Astrocyte (in vitro differentiated cells and primary cell): ENCODE measurements at regions not wholly inside any gene's neighbourhood (a gene's known extent, or its start where the extent isn't known, plus 50 kb on each side); places are given as distances from the start of the nearest gene placed in this dataset.

Experiments
- DNase-seq: peaks from one replicate; pipeline ENCODE4 v3.0.0-alpha.2; 2010; ENCODE audit warnings: low read depth
- FAIRE-seq: peaks from 2 replicates; lab custom pipeline; 2011; peaks lifted over from hg19 to GRCh38; lab: Jason Lieb, UNC
- H2AFZ ChIP-seq: 2 replicates; pipeline ENCODE4 v1.6.0; 2012; ENCODE audit warnings: low read depth, low read length, inconsistent platforms
- H3K27ac ChIP-seq: 2 replicates; pipeline ENCODE4 v1.5.1; 2011; ENCODE audit warnings: low read depth, low read length, inconsistent platforms
- H3K27me3 ChIP-seq: 2 replicates; pipeline ENCODE4 v1.6.0; 2011; ENCODE audit warnings: low read length, inconsistent platforms; ENCODE audit not compliant: insufficient read depth
- H3K36me3 ChIP-seq: 2 replicates; pipeline ENCODE4 v1.5.1; 2011; ENCODE audit warnings: low read length, inconsistent platforms; ENCODE audit not compliant: insufficient read depth
- H3K4me1 ChIP-seq: 2 replicates; pipeline ENCODE4 v1.5.1; 2011; ENCODE audit warnings: low read length, inconsistent platforms; ENCODE audit not compliant: insufficient read depth
- H3K4me2 ChIP-seq: 2 replicates; pipeline ENCODE4 v1.6.0; 2012; ENCODE audit warnings: low read length, inconsistent platforms
- H3K4me3 ChIP-seq: 2 replicates; pipeline ENCODE4 v1.5.1; 2011; ENCODE audit warnings: low read depth, mild to moderate bottlenecking, low read length, inconsistent platforms; ENCODE audit not compliant: insufficient read depth
- H3K79me2 ChIP-seq: 2 replicates; pipeline ENCODE4 v1.6.0; 2012; ENCODE audit warnings: mild to moderate bottlenecking, low read length, inconsistent platforms; ENCODE audit not compliant: insufficient read depth
- H3K9ac ChIP-seq: 2 replicates; pipeline ENCODE4 v1.6.0; 2012; ENCODE audit warnings: mild to moderate bottlenecking, low read length, inconsistent platforms
- H3K9me3 ChIP-seq: 2 replicates; pipeline ENCODE4 v1.5.1; 2012; ENCODE audit warnings: low read depth, mild to moderate bottlenecking, low read length, inconsistent platforms; ENCODE audit not compliant: insufficient read depth
- H4K20me1 ChIP-seq: 2 replicates; pipeline ENCODE4 v1.6.0; 2012; ENCODE audit warnings: low read length, inconsistent platforms; ENCODE audit not compliant: insufficient read depth
- H3K27ac Mint-ChIP-seq: one replicate; pipeline ENCODE4 v1.8.0; 2021; ENCODE audit warnings: mild to moderate bottlenecking, mixed read lengths; ENCODE audit not compliant: unreplicated experiment
- H3K27me3 Mint-ChIP-seq: one replicate; pipeline ENCODE4 v1.8.0; 2021; ENCODE audit warnings: low read depth, mixed read lengths; ENCODE audit not compliant: unreplicated experiment
- H3K36me3 Mint-ChIP-seq: one replicate; pipeline ENCODE4 v1.8.0; 2021; ENCODE audit warnings: low read depth, mixed read lengths; ENCODE audit not compliant: unreplicated experiment
- H3K4me1 Mint-ChIP-seq: one replicate; pipeline ENCODE4 v1.8.0; 2021; ENCODE audit warnings: low read depth, mixed read lengths; ENCODE audit not compliant: unreplicated experiment
- H3K4me3 Mint-ChIP-seq: one replicate; pipeline ENCODE4 v1.8.0; 2021; ENCODE audit warnings: mild to moderate bottlenecking, moderate library complexity, mixed read lengths; ENCODE audit not compliant: unreplicated experiment
- H3K9me3 Mint-ChIP-seq: one replicate; pipeline ENCODE4 v1.8.0; 2021; ENCODE audit warnings: mild to moderate bottlenecking, mixed read lengths; ENCODE audit not compliant: unreplicated experiment
- CTCF ChIP-seq: IDR thresholded peaks from 2 replicates; pipeline ENCODE4 v1.5.1; 2011; ENCODE audit warnings: low read depth, mild to moderate bottlenecking, inconsistent platforms, low read length, moderate library complexity; ENCODE audit not compliant: insufficient read depth
- EZH2 ChIP-seq: IDR thresholded peaks from 2 replicates; pipeline ENCODE4 v1.6.1; 2012; ENCODE audit warnings: mild to moderate bottlenecking, low read length, inconsistent platforms; ENCODE audit not compliant: insufficient read depth

GRCh38 chr5:10866913-10867312 is 105.9 kb upstream of the DAP start:
- H3K27me3 Mint-ChIP-seq: peaks cover 10% of the 10 kb centered on the region
- H3K9me3 Mint-ChIP-seq: no peaks in the 10 kb centered on the region
- H3K36me3 ChIP-seq: no peaks in the 10 kb centered on the region
- H3K36me3 Mint-ChIP-seq: no peaks in the 10 kb centered on the region
- no peak overlapping the region for H2AFZ ChIP-seq
- H3K4me1 ChIP-seq: no peaks in the 10 kb centered on the region
- no peaks in the 10 kb centered on the region for H3K79me2 ChIP-seq
- TF ChIP-seq EZH2 (no peak), CTCF (peak; percentile 6)
- H3K9me3 ChIP-seq: no peaks in the 10 kb centered on the region
- no peak overlapping the region for H3K4me3 ChIP-seq
- H4K20me1 ChIP-seq: no peaks in the 10 kb centered on the region
- no peak overlapping the region for H3K4me2 ChIP-seq
- no peak for FAIRE-seq
- no peak for DNase-seq
- no peak overlapping the region for H3K27ac ChIP-seq
- H3K9ac ChIP-seq: no peak overlapping the region
- peaks cover 6% of the 10 kb centered on the region for H3K27me3 ChIP-seq
- H3K27ac Mint-ChIP-seq: no peak overlapping the region
- no peaks in the 10 kb centered on the region for H3K4me1 Mint-ChIP-seq
- no peak overlapping the region for H3K4me3 Mint-ChIP-seq

GRCh38 chr5:10863763-10864383 is 102.8 kb upstream of the DAP start:
- no peak for FAIRE-seq
- Histone ChIP-seq H2AFZ (no peak overlapping the region), H3K9me3 (no peaks in the 10 kb centered on the region), H3K4me3 (no peak overlapping the region), H3K79me2 (no peaks in the 10 kb centered on the region), H3K4me2 (no peak overlapping the region), H3K9ac (no peak overlapping the region), H4K20me1 (no peaks in the 10 kb centered on the region), H3K4me1 (peaks cover 5% of the 10 kb centered on the region), H3K36me3 (no peaks in the 10 kb centered on the region), H3K27ac (no peak overlapping the region), H3K27me3 (peaks cover 3% of the 10 kb centered on the region)
- H3K27ac Mint-ChIP-seq: no peak overlapping the region
- peak; percentile 24 for DNase-seq
- H3K9me3 Mint-ChIP-seq: no peaks in the 10 kb centered on the region
- H3K4me3 Mint-ChIP-seq: no peak overlapping the region
- no peaks in the 10 kb centered on the region for H3K36me3 Mint-ChIP-seq
- no peak for TF ChIP-seq EZH2
- TF ChIP-seq CTCF: peak; percentile 83
- peaks cover 5% of the 10 kb centered on the region for H3K27me3 Mint-ChIP-seq
- H3K4me1 Mint-ChIP-seq: peaks cover 8% of the 10 kb centered on the region

GRCh38 chr5:10862085-10862484 is 101.1 kb upstream of the DAP start:
- Histone ChIP-seq H3K9me3 (no peaks in the 10 kb centered on the region), H4K20me1 (no peaks in the 10 kb centered on the region), H3K79me2 (no peaks in the 10 kb centered on the region), H3K4me3 (no peak overlapping the region), H3K9ac (no peak overlapping the region), H3K36me3 (no peaks in the 10 kb centered on the region), H3K4me2 (no peak overlapping the region), H3K4me1 (peaks cover 8% of the 10 kb centered on the region), H3K27ac (no peak overlapping the region), H2AFZ (no peak overlapping the region), H3K27me3 (no peaks in the 10 kb centered on the region)
- Mint-ChIP-seq H3K4me3 (no peak overlapping the region), H3K36me3 (no peaks in the 10 kb centered on the region), H3K9me3 (no peaks in the 10 kb centered on the region), H3K27me3 (peaks cover 2% of the 10 kb centered on the region), H3K4me1 (peaks cover 11% of the 10 kb centered on the region), H3K27ac (no peak overlapping the region)
- FAIRE-seq: no peak
- no peak for DNase-seq
- TF ChIP-seq EZH2 (no peak), CTCF (no peak)
